Activated gamma-delta T cell treated with anti-CD3 and anti-CD28 coated beads, Interleukin-2, amount 50 U/mL, for 16 hours (primary cell): ENCODE measurements at regions not wholly inside any gene's neighbourhood (a gene's known extent, or its start where the extent isn't known, plus 50 kb on each side); places are given as distances from the start of the nearest gene placed in this dataset.

Experiments
- DNase-seq: peaks from one replicate; pipeline ENCODE4 v3.0.0-alpha.2; 2020; ENCODE audit warnings: low read depth

GRCh38 chr18:40789286-40789685 lies 1165.7 kb upstream of the PIK3C3 start:
- DNase-seq, result no peak

GRCh38 chr18:40782453-40783130 lies 1172.4 kb upstream of the PIK3C3 start:
- no peak for DNase-seq

- DNase-seq, result no peak
These were observed 1185.2 kb upstream of the PIK3C3 start for GRCh38 chr18:40769786-40770185.

GRCh38 chr18:40760251-40760650 lies 1194.8 kb upstream of the PIK3C3 start:
- DNase-seq, result no peak

- DNase-seq, result no peak
These were observed 1200.6 kb upstream of the PIK3C3 start for GRCh38 chr18:40754477-40754876.

GRCh38 chr18:40752316-40752715 lies 1202.7 kb upstream of the PIK3C3 start:
- DNase-seq, result no peak

GRCh38 chr18:40751186-40751585 lies 1203.8 kb upstream of the PIK3C3 start:
- DNase-seq, result no peak

- no peak for DNase-seq
These were observed 1216.0 kb upstream of the PIK3C3 start for GRCh38 chr18:40739029-40739428.

GRCh38 chr18:40738321-40738880 lies 1216.6 kb upstream of the PIK3C3 start:
- DNase-seq, result no peak

GRCh38 chr18:40708726-40709125 lies 1246.3 kb upstream of the PIK3C3 start:
- DNase-seq, result no peak

- no peak for DNase-seq
These were observed 1247.2 kb upstream of the PIK3C3 start for GRCh38 chr18:40707797-40708196.

GRCh38 chr18:40698129-40698528 lies 1256.9 kb upstream of the PIK3C3 start:
- no peak for DNase-seq

GRCh38 chr18:40695526-40695925 lies 1259.5 kb upstream of the PIK3C3 start:
- DNase-seq, result no peak

- no peak for DNase-seq
These were observed 1262.2 kb upstream of the PIK3C3 start for GRCh38 chr18:40692871-40693270.

- DNase-seq, result no peak
These were observed 1265.0 kb upstream of the PIK3C3 start for GRCh38 chr18:40690062-40690461.

- DNase-seq, result no peak
These were observed 1267.6 kb upstream of the PIK3C3 start for GRCh38 chr18:40687399-40687798.

GRCh38 chr18:40686836-40687235 lies 1268.2 kb upstream of the PIK3C3 start:
- DNase-seq, result no peak

GRCh38 chr18:40685219-40685618 lies 1269.8 kb upstream of the PIK3C3 start:
- no peak for DNase-seq

GRCh38 chr18:40678318-40678717 lies 1276.7 kb upstream of the PIK3C3 start:
- DNase-seq, result no peak

- no peak for DNase-seq
These were observed 1278.4 kb upstream of the PIK3C3 start for GRCh38 chr18:40676668-40677067.

GRCh38 chr18:40673150-40673549 lies 1281.9 kb upstream of the PIK3C3 start:
- DNase-seq, result no peak

GRCh38 chr18:40672590-40672989 lies 1282.4 kb upstream of the PIK3C3 start:
- DNase-seq, result no peak

GRCh38 chr18:40670668-40671375 lies 1284.2 kb upstream of the PIK3C3 start:
- DNase-seq, result no peak
